GM06990 (cell line): ENCODE measurements at regions not wholly inside any gene's neighbourhood (a gene's known extent, or its start where the extent isn't known, plus 50 kb on each side); places are given as distances from the start of the nearest gene placed in this dataset.
"Not testable (repeated sequence)": the region's sequence is repeated elsewhere in the genome, so short reads cannot be mapped to it uniquely, and the experiment has no call there.

ENCODE experiments used
- DNase-seq: peaks from one replicate; pipeline ENCODE4 v3.0.0-alpha.2; 2011; ENCODE audit not compliant: insufficient read length; ENCODE audit errors: extremely low read depth
- H3K27me3 ChIP-seq: replicated peaks from 2 replicates; pipeline ENCODE4 v1.6.0; 2011; ENCODE audit warnings: low read length; ENCODE audit not compliant: control insufficient read depth, insufficient read depth
- H3K36me3 ChIP-seq: 2 replicates; pipeline ENCODE4 v1.5.1; 2011; ENCODE audit warnings: low read length; ENCODE audit not compliant: control insufficient read depth, insufficient read depth
- H3K4me3 ChIP-seq: replicated peaks from 2 replicates; pipeline ENCODE4 v1.5.1; 2011; ENCODE audit warnings: low read depth, mild to moderate bottlenecking, control low read depth, low read length
- TF ChIP-seq, protein P1 (sequence below): IDR thresholded peaks from 2 replicates; pipeline ENCODE4 v1.5.1; 2011; ENCODE audit warnings: low read length, control low read depth, mild to moderate bottlenecking, inconsistent platforms; ENCODE audit not compliant: insufficient read depth, poor library complexity, severe bottlenecking

DNA sequence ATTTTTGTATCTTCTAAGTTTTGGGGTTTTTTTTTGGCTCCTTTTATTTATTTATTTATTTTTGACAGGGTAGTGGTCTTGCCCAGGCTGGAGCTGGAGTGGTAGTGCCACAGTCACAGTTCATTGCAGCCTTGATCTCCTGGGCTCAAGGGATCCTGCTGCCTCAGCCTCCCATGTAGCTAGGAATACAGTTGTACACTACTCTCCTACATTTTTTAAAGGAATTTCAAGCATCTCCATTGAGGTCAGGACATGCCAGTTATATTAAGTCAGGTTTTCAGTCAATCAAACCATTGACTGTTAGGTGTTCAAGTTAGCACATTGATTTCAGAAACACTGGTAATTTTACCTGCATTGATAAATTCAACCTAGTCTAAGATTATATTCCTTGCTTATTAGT, 480.5 kb upstream of the SPRY2 start:
- H3K4me3 ChIP-seq: no peak overlapping the region
- TF ChIP-seq, protein P1, sequence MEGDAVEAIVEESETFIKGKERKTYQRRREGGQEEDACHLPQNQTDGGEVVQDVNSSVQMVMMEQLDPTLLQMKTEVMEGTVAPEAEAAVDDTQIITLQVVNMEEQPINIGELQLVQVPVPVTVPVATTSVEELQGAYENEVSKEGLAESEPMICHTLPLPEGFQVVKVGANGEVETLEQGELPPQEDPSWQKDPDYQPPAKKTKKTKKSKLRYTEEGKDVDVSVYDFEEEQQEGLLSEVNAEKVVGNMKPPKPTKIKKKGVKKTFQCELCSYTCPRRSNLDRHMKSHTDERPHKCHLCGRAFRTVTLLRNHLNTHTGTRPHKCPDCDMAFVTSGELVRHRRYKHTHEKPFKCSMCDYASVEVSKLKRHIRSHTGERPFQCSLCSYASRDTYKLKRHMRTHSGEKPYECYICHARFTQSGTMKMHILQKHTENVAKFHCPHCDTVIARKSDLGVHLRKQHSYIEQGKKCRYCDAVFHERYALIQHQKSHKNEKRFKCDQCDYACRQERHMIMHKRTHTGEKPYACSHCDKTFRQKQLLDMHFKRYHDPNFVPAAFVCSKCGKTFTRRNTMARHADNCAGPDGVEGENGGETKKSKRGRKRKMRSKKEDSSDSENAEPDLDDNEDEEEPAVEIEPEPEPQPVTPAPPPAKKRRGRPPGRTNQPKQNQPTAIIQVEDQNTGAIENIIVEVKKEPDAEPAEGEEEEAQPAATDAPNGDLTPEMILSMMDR: no peak
- no peaks in the 10 kb centered on the region for H3K36me3 ChIP-seq
- no peak for DNase-seq
- H3K27me3 ChIP-seq: no peaks in the 10 kb centered on the region

DNA sequence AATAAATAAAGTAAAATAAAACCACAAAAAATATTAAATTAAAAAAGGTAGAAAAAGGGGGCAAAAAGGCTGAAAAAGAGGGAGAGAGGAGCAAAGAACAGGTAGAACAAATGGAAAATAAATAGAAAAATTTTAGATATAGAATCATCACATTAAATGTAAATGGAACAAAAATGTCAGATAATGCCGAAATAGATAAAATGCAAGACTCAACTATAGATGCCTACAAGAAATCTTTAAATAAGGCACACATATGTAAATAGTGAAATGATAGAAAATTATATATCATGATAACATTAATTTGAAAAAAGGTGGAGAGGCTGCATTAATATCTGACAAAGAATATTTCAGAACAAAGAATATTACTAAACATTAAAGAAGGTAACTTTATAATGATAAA, 477.1 kb upstream of the SPRY2 start:
- Histone ChIP-seq H3K27me3 (no peaks in the 10 kb centered on the region), H3K4me3 (no peak overlapping the region), H3K36me3 (no peaks in the 10 kb centered on the region)
- DNase-seq: no peak
- TF ChIP-seq, protein P1: no peak

DNA sequence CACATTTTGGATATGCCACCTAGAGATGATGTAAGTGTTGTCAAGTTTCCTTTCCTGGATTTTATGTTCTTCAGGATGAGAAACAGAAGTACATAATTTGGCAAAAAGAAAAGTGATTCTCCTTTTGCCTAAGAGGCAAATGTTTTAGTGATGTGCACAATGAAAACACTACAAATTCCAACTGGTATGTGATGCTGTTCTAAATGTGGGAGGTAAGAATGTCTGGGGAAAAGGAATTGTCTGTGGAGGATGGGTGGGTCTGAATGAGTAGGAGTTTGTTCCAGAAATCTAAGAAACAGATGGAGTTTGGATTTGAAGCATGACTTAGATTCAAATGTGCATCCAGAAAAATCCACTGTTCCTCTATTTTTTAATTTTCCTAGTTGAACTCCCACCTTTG, 473.6 kb upstream of the SPRY2 start:
- Histone ChIP-seq H3K27me3 (no peaks in the 10 kb centered on the region), H3K4me3 (no peak overlapping the region), H3K36me3 (no peaks in the 10 kb centered on the region)
- no peak for DNase-seq
- TF ChIP-seq, protein P1: no peak

DNA sequence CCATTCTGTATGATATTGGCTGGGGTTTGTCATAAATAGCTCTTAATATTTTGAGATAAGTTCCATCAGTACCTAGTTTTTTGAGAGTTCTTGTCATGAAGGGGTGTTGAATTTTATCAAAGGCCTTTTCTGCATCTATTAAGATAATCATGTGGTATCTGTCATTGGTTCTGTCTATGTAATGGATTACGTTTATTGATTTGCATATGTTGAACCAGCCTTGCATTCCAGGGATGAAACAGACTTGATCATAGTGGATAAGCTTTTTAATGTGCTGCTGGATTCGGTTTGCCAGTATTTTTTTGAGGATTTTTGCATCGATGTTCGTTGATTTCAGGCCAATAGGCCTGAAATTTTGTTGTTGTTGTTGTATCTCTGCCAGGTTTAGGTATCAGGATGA, 469.4 kb upstream of the SPRY2 start:
- DNase-seq, H3K27me3 ChIP-seq, H3K4me3 ChIP-seq, H3K36me3 ChIP-seq: not testable (repeated sequence)

DNA sequence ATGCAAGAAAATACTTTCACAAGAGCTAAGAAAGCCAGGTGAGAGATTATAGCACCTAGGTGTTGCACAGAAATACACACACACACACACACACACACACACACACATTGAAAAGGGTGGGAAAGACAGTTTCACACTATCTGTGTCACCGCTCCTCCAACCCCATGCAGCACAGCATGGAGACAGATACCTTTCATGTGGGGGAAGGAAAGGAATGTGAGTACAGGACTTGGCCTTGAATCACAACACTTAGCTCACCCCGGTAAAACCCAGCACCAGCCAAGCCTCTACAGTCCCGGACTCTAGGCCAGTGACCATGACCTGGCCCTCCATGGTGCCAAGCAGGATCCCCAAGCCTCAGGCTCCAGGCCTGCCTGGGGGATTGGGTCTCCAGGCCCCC, 462.0 kb upstream of the SPRY2 start:
- no peak for DNase-seq
- no peaks in the 10 kb centered on the region for H3K27me3 ChIP-seq
- no peaks in the 10 kb centered on the region for H3K36me3 ChIP-seq
- TF ChIP-seq, protein P1: no peak
- no peak overlapping the region for H3K4me3 ChIP-seq

DNA sequence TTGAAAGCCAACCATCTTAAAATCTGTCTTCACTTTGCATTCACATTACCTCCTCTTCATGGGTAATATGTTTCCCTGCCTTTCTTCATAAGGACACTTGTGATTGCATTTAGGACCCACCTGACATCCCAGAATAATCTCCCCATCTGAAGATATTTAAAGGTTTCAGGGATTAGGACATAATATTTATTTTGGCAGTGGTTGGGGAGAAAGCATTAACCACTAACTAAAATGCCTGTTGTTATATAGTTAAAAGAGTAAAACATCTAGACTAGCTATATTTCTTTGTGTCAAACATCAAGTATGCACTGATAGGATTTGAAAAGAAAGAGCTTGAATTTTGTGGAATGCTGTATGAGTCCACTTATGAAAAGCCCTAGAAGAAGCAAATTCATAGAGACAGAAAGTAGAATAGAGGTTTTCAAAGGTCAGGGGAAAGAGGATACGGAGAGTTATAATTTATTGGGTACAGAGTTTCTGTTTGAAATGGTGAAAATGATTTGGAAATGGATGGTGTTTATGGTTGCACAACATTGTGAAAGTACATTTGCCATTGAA, 457.7 kb upstream of the SPRY2 start:
- no peaks in the 10 kb centered on the region for H3K36me3 ChIP-seq
- TF ChIP-seq, protein P1: no peak
- no peak overlapping the region for H3K4me3 ChIP-seq
- DNase-seq: no peak
- no peaks in the 10 kb centered on the region for H3K27me3 ChIP-seq
